KOPT-K1 (cell line): ENCODE measurements at regions not wholly inside any gene's neighbourhood (a gene's known extent, or its start where the extent isn't known, plus 50 kb on each side); places are given as distances from the start of the nearest gene placed in this dataset.
"Not testable (repeated sequence)": the region's sequence is repeated elsewhere in the genome, so short reads cannot be mapped to it uniquely, and the experiment has no call there.

Source experiments
- H3K27ac ChIP-seq: fragments of 200-600 bp; sonication (generic); 2 replicates; pipeline ENCODE4 v1.5.1; 2016; ENCODE audit warnings: antibody characterized with exemption, mild to moderate bottlenecking, low read depth, low read length; ENCODE audit not compliant: poor library complexity, severe bottlenecking
- H3K36me3 ChIP-seq: fragments of 200-600 bp; sonication (generic); 2 replicates; pipeline ENCODE4 v1.5.1; 2017; ENCODE audit warnings: antibody characterized with exemption, mild to moderate bottlenecking, low read length, moderate library complexity; ENCODE audit not compliant: insufficient read depth
- H3K9me3 ChIP-seq: fragments of 200-600 bp; sonication (generic); 2 replicates; pipeline ENCODE4 v1.5.1; 2017; ENCODE audit warnings: antibody characterized with exemption, low read length, mild to moderate bottlenecking; ENCODE audit not compliant: insufficient read depth, poor library complexity, severe bottlenecking

DNA sequence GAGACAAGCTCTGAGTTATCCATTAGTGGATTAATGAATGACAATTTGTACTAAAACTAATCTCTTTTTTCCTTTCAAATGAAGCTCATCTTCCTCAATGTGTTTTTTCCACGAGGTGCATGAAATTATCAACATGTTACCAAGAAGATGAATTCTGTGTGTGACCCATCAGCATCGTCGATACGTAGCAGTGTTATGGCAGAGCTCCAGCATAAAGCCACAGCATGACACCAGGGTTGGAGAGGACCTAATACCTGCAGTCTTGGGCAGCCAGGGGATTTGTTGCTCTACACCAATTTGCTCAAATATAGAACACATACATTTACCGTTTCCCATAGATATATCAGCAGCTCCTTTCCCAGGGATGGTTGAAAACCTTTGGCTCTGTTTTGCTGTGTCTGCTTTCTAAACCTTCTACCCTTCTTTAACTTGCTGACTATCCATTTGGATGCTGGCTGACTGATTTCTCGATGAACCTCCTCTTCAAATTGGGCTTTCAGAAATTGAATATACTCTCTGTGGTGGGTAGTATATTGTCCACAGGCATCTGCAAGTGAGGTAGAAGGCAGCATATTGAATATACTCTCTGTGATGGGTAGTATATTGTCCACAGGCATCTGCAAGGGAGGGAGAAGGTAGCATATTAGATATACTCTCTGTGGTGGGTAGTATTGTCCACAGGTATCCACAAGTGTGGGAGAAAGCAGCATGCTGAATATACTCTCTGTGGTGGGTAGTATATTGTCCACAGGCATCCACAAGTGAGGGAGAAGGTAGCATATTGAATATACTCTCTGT, 787.4 kb upstream of the TPTE start:
- H3K36me3 ChIP-seq, H3K27ac ChIP-seq: not testable (repeated sequence)
- H3K9me3 ChIP-seq: peaks cover 50% of the 10 kb centered on the region

DNA sequence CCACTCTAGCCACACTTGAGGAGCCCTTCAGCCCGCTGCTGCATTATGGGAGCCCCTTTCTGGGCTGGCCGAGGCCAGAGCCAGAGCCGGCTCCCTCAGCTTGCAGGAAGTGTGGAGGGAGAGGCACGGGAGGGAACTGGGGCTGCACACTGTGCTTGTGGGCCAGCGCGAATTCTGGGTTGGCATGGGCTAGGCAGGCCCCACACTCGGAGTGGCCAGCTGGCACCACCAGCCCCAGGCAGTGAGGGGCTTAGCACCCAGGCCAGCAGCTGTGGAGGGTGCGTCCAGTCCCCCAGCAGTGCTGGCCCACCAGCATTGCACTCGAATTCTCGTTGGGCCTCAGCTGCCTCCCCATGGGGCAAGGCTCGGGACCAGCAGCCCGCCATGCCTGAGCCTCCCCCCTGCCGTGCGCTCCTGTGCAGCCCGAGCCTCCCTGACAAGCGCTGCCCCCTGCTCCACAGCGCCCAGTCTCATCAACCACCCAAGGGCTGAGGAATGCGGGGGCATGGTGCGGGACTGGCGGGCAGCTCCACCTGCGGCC, 785.9 kb upstream of the TPTE start:
- Histone ChIP-seq H3K27ac (no peak overlapping the region), H3K9me3 (peaks cover 65% of the 10 kb centered on the region), H3K36me3 (no peaks in the 10 kb centered on the region)

DNA sequence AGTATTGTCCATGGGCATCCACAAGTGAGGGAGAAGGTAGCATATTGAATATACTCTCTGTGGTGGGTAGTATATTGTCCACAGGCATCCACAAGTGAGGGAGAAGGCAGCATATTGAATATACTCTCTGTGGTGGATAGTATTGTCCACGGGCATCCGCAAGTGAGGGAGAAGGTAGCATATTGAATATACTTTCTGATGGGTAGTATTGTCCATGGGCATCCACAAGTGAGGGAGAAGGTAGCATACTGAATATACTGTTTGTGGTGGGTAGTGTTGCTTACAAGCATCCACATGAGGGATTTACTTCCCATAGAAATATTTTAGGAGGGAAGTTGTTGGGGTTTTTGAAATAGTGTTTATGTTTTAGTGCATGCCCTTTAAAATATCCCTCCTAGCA, 784.1 kb upstream of the TPTE start:
- H3K27ac ChIP-seq, H3K36me3 ChIP-seq: not testable (repeated sequence)
- H3K9me3 ChIP-seq: peaks cover 65% of the 10 kb centered on the region

DNA sequence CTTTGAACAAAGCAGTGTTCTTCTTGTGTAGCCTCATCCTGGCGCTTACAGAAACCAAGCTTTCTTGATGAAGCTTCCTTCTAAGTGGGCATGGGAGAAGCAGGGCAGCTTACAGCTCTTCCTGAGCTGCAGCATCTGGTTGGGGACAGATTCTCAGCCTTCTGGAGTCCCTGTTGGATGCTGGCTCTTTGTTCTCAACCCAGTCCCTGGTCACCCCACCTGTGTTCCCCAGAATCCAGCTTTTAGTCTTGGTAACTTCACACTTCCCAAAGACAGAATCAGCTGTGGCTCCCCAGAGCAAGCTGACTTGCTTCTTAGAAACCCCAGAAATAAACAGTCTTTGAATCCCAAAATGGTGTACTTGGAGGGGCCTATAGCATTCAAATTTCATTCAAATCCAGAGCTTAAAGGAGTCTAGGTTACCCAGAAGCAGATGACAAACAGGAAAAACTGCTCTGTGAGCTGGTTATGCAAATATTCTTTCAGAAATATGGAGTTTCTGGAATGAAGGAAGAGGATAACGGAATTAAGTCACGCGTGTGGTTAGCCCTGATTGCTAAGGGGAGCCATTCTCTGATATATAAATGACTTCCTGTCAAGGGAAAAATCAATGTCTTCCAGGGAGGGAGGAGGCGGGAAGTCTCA, 783.4 kb upstream of the TPTE start:
- H3K27ac ChIP-seq, H3K36me3 ChIP-seq: not testable (repeated sequence)
- H3K9me3 ChIP-seq: peaks cover 65% of the 10 kb centered on the region

- Histone ChIP-seq H3K36me3 (no peaks in the 10 kb centered on the region), H3K9me3 (peaks cover 65% of the 10 kb centered on the region), H3K27ac (no peak overlapping the region)
Observed at GRCh38 chr21:9738527-9738926, 782.9 kb upstream of the TPTE start.

DNA sequence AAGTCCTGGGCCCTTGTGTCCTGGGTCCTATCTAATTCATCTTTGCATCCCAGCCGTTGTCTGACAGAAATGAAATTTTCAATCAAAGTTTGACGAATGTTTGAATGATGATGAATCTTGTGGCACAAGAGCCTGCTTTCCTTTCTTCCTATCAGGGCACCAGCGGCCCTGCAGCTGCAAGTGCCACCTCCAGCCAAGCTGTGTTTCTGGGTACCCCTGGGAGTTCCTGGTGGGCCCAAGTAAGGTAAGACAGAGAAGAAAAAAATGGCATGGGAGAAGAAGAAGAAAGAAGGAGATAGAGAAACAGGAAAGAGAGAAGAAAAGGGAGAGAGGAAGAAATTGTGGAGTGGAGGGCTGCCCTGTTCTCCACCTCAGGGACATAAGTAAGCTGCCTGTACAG, 782.1 kb upstream of the TPTE start:
- H3K9me3 ChIP-seq: peaks cover 66% of the 10 kb centered on the region
- no peak overlapping the region for H3K27ac ChIP-seq
- H3K36me3 ChIP-seq: no peaks in the 10 kb centered on the region

DNA sequence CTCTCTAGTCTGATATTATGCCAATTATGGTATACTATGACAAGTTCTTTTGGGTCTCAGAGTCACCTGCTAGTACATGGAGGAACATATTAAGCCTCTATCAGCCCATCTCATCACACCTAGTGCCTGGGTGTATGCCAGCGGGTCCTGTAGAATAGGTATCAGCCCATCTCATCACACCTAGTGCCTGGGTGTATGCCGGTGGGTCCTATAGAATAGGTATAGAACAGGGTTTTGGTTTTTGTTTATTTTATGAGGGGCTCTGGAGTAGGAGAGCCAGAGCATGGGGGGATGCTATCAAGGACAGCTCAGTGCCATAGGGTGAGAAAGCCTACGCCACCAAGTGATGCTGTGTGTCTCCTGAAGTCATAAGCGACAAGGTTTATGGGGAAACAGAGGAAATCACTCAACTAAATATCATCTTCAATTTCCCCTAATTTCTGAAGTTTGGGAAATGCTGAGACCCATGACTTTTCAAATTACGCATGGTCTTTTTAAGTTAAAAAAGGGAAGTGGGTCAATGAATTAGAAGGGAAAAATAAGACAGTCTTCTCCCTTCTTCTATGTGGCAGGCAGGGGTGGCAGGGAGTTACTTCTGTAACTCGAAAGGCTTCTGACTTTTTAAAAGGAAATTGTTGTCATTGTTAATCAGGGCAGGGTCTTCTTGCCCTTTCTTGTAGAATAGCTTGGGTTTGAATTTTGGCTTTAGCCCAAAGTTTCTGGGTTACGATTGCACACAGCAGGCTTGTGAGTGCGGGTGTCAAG, 781.0 kb upstream of the TPTE start:
- not testable (repeated sequence) for H3K27ac ChIP-seq, H3K36me3 ChIP-seq
- H3K9me3 ChIP-seq: peaks cover 62% of the 10 kb centered on the region

GRCh38 chr21:9740991-9741742, 780.2 kb upstream of the TPTE start:
- peaks cover 55% of the 10 kb centered on the region for H3K9me3 ChIP-seq
- not testable (repeated sequence) for H3K27ac ChIP-seq, H3K36me3 ChIP-seq

GRCh38 chr21:9743566-9743965, 777.8 kb upstream of the TPTE start:
- H3K9me3 ChIP-seq: peaks cover 34% of the 10 kb centered on the region
- not testable (repeated sequence) for H3K27ac ChIP-seq, H3K36me3 ChIP-seq

GRCh38 chr21:9744166-9744565, 777.2 kb upstream of the TPTE start:
- H3K27ac ChIP-seq, H3K36me3 ChIP-seq: not testable (repeated sequence)
- H3K9me3 ChIP-seq: peaks cover 30% of the 10 kb centered on the region

DNA sequence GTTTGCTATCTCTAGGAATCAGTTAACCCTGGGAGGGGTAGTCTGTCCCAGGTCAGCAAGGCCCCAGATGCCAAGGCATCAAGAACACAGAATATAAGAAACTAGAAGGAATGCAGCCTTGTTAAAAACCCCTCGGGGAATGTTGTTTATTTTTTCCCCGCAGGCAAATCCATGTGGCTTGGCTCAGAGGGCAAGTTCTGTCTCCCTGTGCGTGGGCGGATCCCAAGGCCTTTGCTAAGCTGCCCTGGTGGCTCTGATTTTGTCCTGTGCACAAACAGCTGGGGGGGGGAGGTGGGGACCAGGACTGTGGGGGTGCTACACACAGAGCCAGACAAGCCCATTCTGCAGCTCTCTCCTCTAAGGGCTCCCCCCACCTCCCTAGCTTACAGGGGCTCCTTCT, 776.8 kb upstream of the TPTE start:
- H3K36me3 ChIP-seq, H3K27ac ChIP-seq: not testable (repeated sequence)
- peaks cover 25% of the 10 kb centered on the region for H3K9me3 ChIP-seq

GRCh38 chr21:9745457-9746108, 775.8 kb upstream of the TPTE start:
- H3K36me3 ChIP-seq, H3K27ac ChIP-seq: not testable (repeated sequence)
- H3K9me3 ChIP-seq: peaks cover 21% of the 10 kb centered on the region

- H3K36me3 ChIP-seq, H3K27ac ChIP-seq: not testable (repeated sequence)
- H3K9me3 ChIP-seq: peaks cover 28% of the 10 kb centered on the region
Observed at GRCh38 chr21:9746311-9746710, 775.1 kb upstream of the TPTE start.

- H3K36me3 ChIP-seq, H3K27ac ChIP-seq: not testable (repeated sequence)
- H3K9me3 ChIP-seq: peaks cover 35% of the 10 kb centered on the region
Observed at GRCh38 chr21:9746831-9747606, 774.4 kb upstream of the TPTE start.
